AG04449 (cell line): ENCODE measurements at regions not wholly inside any gene's neighbourhood (a gene's known extent, or its start where the extent isn't known, plus 50 kb on each side); places are given as distances from the start of the nearest gene placed in this dataset.
"Not testable (repeated sequence)": the region's sequence is repeated elsewhere in the genome, so short reads cannot be mapped to it uniquely, and the experiment has no call there.

Experiments
- CTCF ChIA-PET: fragments of 350-600 bp; formaldehyde crosslinking; extraction: SDS; loops from one replicate; lab custom pipeline; 2021; ENCODE audit warnings: antibody characterized with exemption; lab: Yijun Ruan, JAX
- POLR2A ChIA-PET: fragments of 400-600, 350-600 bp; formaldehyde crosslinking; extraction: SDS; loops from one replicate; lab custom pipeline; 2020; ENCODE audit warnings: antibody characterized with exemption, inconsistent platforms; lab: Yijun Ruan, JAX
- DNase-seq: peaks from one replicate; pipeline ENCODE4 v3.0.0-alpha.2; 2010; ENCODE audit warnings: low read depth, low spot score
- H3K4me3 ChIP-seq: 2 replicates; pipeline ENCODE4 v1.5.1; 2011; ENCODE audit warnings: low read depth, mild to moderate bottlenecking, control low read depth, low read length
- CTCF ChIP-seq: IDR thresholded peaks from one replicate; pipeline ENCODE4 v1.5.1; 2011; ENCODE audit warnings: mild to moderate bottlenecking, moderate library complexity, low read length, control low read depth, inconsistent platforms; ENCODE audit not compliant: insufficient read depth; ENCODE audit errors: missing control alignments

GRCh38 chr9:93884808-93885207, 70.3 kb downstream of the BARX1 start:
- no peak overlapping the region for H3K4me3 ChIP-seq
- no peak for TF ChIP-seq CTCF
- POLR2A ChIA-PET: no interaction called here
- DNase-seq: no peak
- CTCF ChIA-PET: no interaction called here

- DNase-seq, H3K4me3 ChIP-seq, CTCF ChIA-PET, POLR2A ChIA-PET: not testable (repeated sequence)
These were observed 75.3 kb downstream of the BARX1 start for GRCh38 chr9:93879662-93880407.

- TF ChIP-seq CTCF: no peak
- CTCF ChIA-PET: no interaction called here
- POLR2A ChIA-PET: no interaction called here
- H3K4me3 ChIP-seq: no peak overlapping the region
- no peak for DNase-seq
These were observed 79.8 kb downstream of the BARX1 start for GRCh38 chr9:93875330-93875729.

GRCh38 chr9:93874242-93874641, 80.9 kb downstream of the BARX1 start:
- ChIA-PET POLR2A (no interaction called here), CTCF (no interaction called here)
- no peak overlapping the region for H3K4me3 ChIP-seq
- TF ChIP-seq CTCF: no peak
- no peak for DNase-seq

- DNase-seq: no peak
These were observed 83.9 kb downstream of the BARX1 start for GRCh38 chr9:93871286-93871685.

GRCh38 chr9:93869863-93870262, 85.3 kb downstream of the BARX1 start:
- DNase-seq: no peak
- ChIA-PET CTCF (no interaction called here), POLR2A (no interaction called here)
- TF ChIP-seq CTCF: no peak
- H3K4me3 ChIP-seq: no peak overlapping the region

More at GRCh38 chr9:93871286-93871685, 83.9 kb downstream of the BARX1 start:
- ChIA-PET CTCF (no interaction called here), POLR2A (no interaction called here)
- no peak for TF ChIP-seq CTCF
- no peak overlapping the region for H3K4me3 ChIP-seq

GRCh38 chr9:93869088-93869487, 86.1 kb downstream of the BARX1 start:
- CTCF ChIA-PET: no interaction called here
- POLR2A ChIA-PET: no interaction called here

More at GRCh38 chr9:93869088-93869487, 86.1 kb downstream of the BARX1 start:
- H3K4me3 ChIP-seq: no peak overlapping the region
- DNase-seq: no peak
- no peak for TF ChIP-seq CTCF
